ENCODE measurements at regions not wholly inside any gene's neighbourhood (a gene's known extent, or its start where the extent isn't known, plus 50 kb on each side); places are given as distances from the start of the nearest gene placed in this dataset.
"Not testable (repeated sequence)": the region's sequence is repeated elsewhere in the genome, so short reads cannot be mapped to it uniquely, and the experiment has no call there.

GRCh38 chr13:66162470-66162869, 1067.7 kb downstream of the PCDH9 start:
- no peak for TF ChIP-seq EP300 (IDR thresholded peaks at IDR 0.05)
- TF ChIP-seq, protein P1, sequence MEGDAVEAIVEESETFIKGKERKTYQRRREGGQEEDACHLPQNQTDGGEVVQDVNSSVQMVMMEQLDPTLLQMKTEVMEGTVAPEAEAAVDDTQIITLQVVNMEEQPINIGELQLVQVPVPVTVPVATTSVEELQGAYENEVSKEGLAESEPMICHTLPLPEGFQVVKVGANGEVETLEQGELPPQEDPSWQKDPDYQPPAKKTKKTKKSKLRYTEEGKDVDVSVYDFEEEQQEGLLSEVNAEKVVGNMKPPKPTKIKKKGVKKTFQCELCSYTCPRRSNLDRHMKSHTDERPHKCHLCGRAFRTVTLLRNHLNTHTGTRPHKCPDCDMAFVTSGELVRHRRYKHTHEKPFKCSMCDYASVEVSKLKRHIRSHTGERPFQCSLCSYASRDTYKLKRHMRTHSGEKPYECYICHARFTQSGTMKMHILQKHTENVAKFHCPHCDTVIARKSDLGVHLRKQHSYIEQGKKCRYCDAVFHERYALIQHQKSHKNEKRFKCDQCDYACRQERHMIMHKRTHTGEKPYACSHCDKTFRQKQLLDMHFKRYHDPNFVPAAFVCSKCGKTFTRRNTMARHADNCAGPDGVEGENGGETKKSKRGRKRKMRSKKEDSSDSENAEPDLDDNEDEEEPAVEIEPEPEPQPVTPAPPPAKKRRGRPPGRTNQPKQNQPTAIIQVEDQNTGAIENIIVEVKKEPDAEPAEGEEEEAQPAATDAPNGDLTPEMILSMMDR (IDR thresholded peaks at IDR 0.05): no peak
- no peak for TF ChIP-seq POLR2A (IDR thresholded peaks at IDR 0.05)
- 42 to 71% methylated on average over 2 of the region's 2 CpGs for WGBS, 2 donors
- Histone ChIP-seq H3K4me3 (no peak overlapping the region), H3K36me3 (no peaks in the 10 kb centered on the region), H3K4me1 (no peaks in the 10 kb centered on the region), H3K9me3 (no peaks in the 10 kb centered on the region), H3K27ac (no peak overlapping the region), H3K27me3 (no peaks in the 10 kb centered on the region)
- DNase-seq (ENCODE audit: low spot score in 2 of 2): no peak

GRCh38 chr13:66159511-66159910, 1070.6 kb downstream of the PCDH9 start:
- no peak for DNase-seq (ENCODE audit: low spot score in 2 of 2)

DNA sequence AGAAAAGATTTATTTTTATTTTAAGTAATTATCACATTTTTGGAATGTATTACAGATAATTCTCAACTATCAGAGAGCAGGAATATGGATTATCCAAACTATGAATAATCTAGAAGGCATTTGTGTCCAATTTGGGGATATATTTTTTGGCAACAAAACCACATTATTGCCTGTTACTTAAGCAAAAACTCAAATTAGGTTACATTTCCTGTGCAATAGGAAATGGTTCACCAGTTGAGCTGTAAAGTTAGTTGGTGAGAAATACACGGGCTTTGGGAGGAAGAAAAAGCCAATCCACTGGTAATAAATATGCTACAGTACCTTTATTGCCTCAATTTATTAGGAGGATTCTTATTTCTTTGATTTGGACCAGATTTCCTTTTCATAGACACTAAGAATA, 1075.2 kb downstream of the PCDH9 start:
- 0 to 12% methylated on average over 1 of the region's 1 CpG for WGBS, 2 donors
- no peaks in the 10 kb centered on the region for H3K27me3 ChIP-seq
- H3K4me3 ChIP-seq: no peak overlapping the region
- no peaks in the 10 kb centered on the region for H3K36me3 ChIP-seq
- no peaks in the 10 kb centered on the region for H3K4me1 ChIP-seq
- H3K9me3 ChIP-seq: no peaks in the 10 kb centered on the region
- no peak for TF ChIP-seq POLR2A (IDR thresholded peaks at IDR 0.05)
- TF ChIP-seq, protein P1 (IDR thresholded peaks at IDR 0.05): no peak
- no peak for TF ChIP-seq EP300 (IDR thresholded peaks at IDR 0.05)
- DNase-seq (ENCODE audit: low spot score in 2 of 2): no peak
- no peak overlapping the region for H3K27ac ChIP-seq

More at GRCh38 chr13:66159511-66159910, 1070.6 kb downstream of the PCDH9 start:
- 88 to 91% methylated on average over 6 of the region's 6 CpGs for WGBS, 2 donors
- Histone ChIP-seq H3K27me3 (no peaks in the 10 kb centered on the region), H3K27ac (no peak overlapping the region), H3K36me3 (no peaks in the 10 kb centered on the region), H3K4me3 (no peak overlapping the region), H3K9me3 (no peaks in the 10 kb centered on the region), H3K4me1 (no peaks in the 10 kb centered on the region)
- no peak for TF ChIP-seq POLR2A (IDR thresholded peaks at IDR 0.05)
- no peak for TF ChIP-seq EP300 (IDR thresholded peaks at IDR 0.05)
- TF ChIP-seq, protein P1 (IDR thresholded peaks at IDR 0.05): no peak

- H3K9me3 ChIP-seq: no peaks in the 10 kb centered on the region
- H3K4me3 ChIP-seq: no peak overlapping the region
- DNase-seq (ENCODE audit: low spot score in 2 of 2): no peak
- no peak for TF ChIP-seq POLR2A (IDR thresholded peaks at IDR 0.05)
- no peak for TF ChIP-seq EP300 (IDR thresholded peaks at IDR 0.05)
- TF ChIP-seq, protein P1 (IDR thresholded peaks at IDR 0.05): no peak
- H3K36me3 ChIP-seq: no peaks in the 10 kb centered on the region
- H3K27me3 ChIP-seq: no peaks in the 10 kb centered on the region
- no peak overlapping the region for H3K27ac ChIP-seq
- H3K4me1 ChIP-seq: no peaks in the 10 kb centered on the region
- WGBS, 2 donors: 69 to 70% methylated on average over 1 of the region's 1 CpG
Observed at GRCh38 chr13:66154354-66154753, 1075.8 kb downstream of the PCDH9 start.

- Histone ChIP-seq H3K9me3 (no peaks in the 10 kb centered on the region), H3K36me3 (no peaks in the 10 kb centered on the region), H3K27ac (no peak overlapping the region), H3K4me1 (no peaks in the 10 kb centered on the region), H3K27me3 (no peaks in the 10 kb centered on the region), H3K4me3 (no peak overlapping the region)
- DNase-seq (ENCODE audit: low spot score in 2 of 2): no peak
- TF ChIP-seq POLR2A (IDR thresholded peaks at IDR 0.05) (no peak), EP300 (IDR thresholded peaks at IDR 0.05) (no peak)
- TF ChIP-seq, protein P1 (IDR thresholded peaks at IDR 0.05): no peak
Observed at GRCh38 chr13:66152596-66152995, 1077.5 kb downstream of the PCDH9 start.

DNA sequence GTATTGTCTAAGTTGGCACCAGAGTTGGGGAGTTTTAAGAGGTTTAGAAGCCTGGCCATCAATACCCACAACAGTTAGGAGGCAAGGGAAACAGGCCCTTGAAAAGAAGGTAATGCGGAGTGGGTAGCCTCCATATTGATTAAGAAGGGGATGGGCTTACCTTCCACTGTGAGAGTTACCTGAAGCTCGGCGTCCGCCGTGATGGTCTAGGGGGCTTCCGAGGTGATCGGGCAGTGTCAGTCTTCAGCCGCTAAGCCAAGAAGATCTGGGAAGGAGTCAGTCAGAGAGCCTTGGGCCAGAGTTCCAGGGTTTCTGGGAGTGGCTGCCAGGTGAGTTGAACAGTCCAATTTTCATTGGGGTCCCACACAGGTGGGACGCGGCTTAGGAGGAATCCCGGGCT, 1085.8 kb downstream of the PCDH9 start:
- H3K4me1 ChIP-seq; H3K27me3 ChIP-seq; H3K9me3 ChIP-seq; H3K4me3 ChIP-seq; H3K27ac ChIP-seq; DNase-seq (ENCODE audit: low spot score in 2 of 2); H3K36me3 ChIP-seq: not testable (repeated sequence)
- WGBS, 2 donors: 90 to 96% methylated on average over 11 of the region's 11 CpGs
